HG02610 (cell line): ENCODE measurements at regions not wholly inside any gene's neighbourhood (a gene's known extent, or its start where the extent isn't known, plus 50 kb on each side); places are given as distances from the start of the nearest gene placed in this dataset.
"Not testable (repeated sequence)": the region's sequence is repeated elsewhere in the genome, so short reads cannot be mapped to it uniquely, and the experiment has no call there.

Experiments used
- ATAC-seq: cut with Tn5 transposase; IDR thresholded peaks from one replicate; pipeline ENCODE4 v1.9.1; 2021; ENCODE audit warnings: mild to moderate bottlenecking, moderate library complexity; ENCODE audit not compliant: unreplicated experiment

- no peak for ATAC-seq
These were observed 333.9 kb downstream of the SH2D1A start for GRCh38 chrX:124680287-124680686.

- no peak for ATAC-seq
These were observed 344.1 kb downstream of the SH2D1A start for GRCh38 chrX:124690495-124690894.

- ATAC-seq: no peak
These were observed 353.5 kb downstream of the SH2D1A start for GRCh38 chrX:124699876-124700275.

GRCh38 chrX:124717537-124717936 lies 371.2 kb downstream of the SH2D1A start:
- ATAC-seq: no peak

- no peak for ATAC-seq
These were observed 372.7 kb downstream of the SH2D1A start for GRCh38 chrX:124719060-124719459.

- no peak for ATAC-seq
These were observed 374.2 kb downstream of the SH2D1A start for GRCh38 chrX:124720532-124720931.

GRCh38 chrX:124725502-124725901 lies 379.1 kb downstream of the SH2D1A start:
- ATAC-seq: no peak

- no peak for ATAC-seq
These were observed 379.9 kb downstream of the SH2D1A start for GRCh38 chrX:124726292-124726691.

GRCh38 chrX:124726881-124727280 lies 380.5 kb downstream of the SH2D1A start:
- ATAC-seq: no peak

- no peak for ATAC-seq
These were observed 390.3 kb downstream of the SH2D1A start for GRCh38 chrX:124736553-124737270.

GRCh38 chrX:124737771-124738170 lies 391.4 kb downstream of the SH2D1A start:
- ATAC-seq: no peak

GRCh38 chrX:124747295-124747694 lies 400.9 kb downstream of the SH2D1A start:
- ATAC-seq: no peak

- ATAC-seq: no peak
These were observed 418.0 kb downstream of the SH2D1A start for GRCh38 chrX:124764354-124764753.

GRCh38 chrX:124769166-124769565 lies 422.8 kb downstream of the SH2D1A start:
- no peak for ATAC-seq

- ATAC-seq: no peak
These were observed 424.9 kb downstream of the SH2D1A start for GRCh38 chrX:124771292-124771691.

GRCh38 chrX:124788253-124788652 lies 441.9 kb downstream of the SH2D1A start:
- ATAC-seq: not testable (repeated sequence)

GRCh38 chrX:124789874-124790273 lies 443.5 kb downstream of the SH2D1A start:
- not testable (repeated sequence) for ATAC-seq

GRCh38 chrX:124791492-124792095 lies 445.2 kb downstream of the SH2D1A start:
- ATAC-seq: no peak

GRCh38 chrX:124796989-124797388 lies 450.6 kb downstream of the SH2D1A start:
- no peak for ATAC-seq

- no peak for ATAC-seq
These were observed 458.6 kb downstream of the SH2D1A start for GRCh38 chrX:124804962-124805361.

GRCh38 chrX:124805486-124805885 lies 459.1 kb downstream of the SH2D1A start:
- no peak for ATAC-seq

- ATAC-seq: no peak
These were observed 467.7 kb downstream of the SH2D1A start for GRCh38 chrX:124814106-124814505.

GRCh38 chrX:124818033-124818432 lies 471.7 kb downstream of the SH2D1A start:
- no peak for ATAC-seq
